ENCODE measurements at regions not wholly inside any gene's neighbourhood (a gene's known extent, or its start where the extent isn't known, plus 50 kb on each side); places are given as distances from the start of the nearest gene placed in this dataset.

- Mint-ChIP-seq H3K27ac (no peak overlapping the region), H3K9me3 (peaks cover 0 to 3% (median 0%) of the 10 kb centered on the region in 7 donors), H3K4me1 (no peaks in the 10 kb centered on the region), H3K27me3 (ENCODE audit: low read depth in 3 of 3) (no peaks in the 10 kb centered on the region), H3K4me3 (no peak overlapping the region), H3K36me3 (no peaks in the 10 kb centered on the region)
- Histone ChIP-seq H2AFZ (ENCODE audit: insufficient read depth, low read depth, low read length, poor library complexity, severe bottlenecking) (no peak overlapping the region), H3K4me3 (replicated peaks in 1 of 3; ENCODE audit: low read depth in 2 of 3, low read length in 3 of 3) (no peak overlapping the region), H3K27me3 (ENCODE audit: control insufficient read depth in 2 of 2, insufficient read depth in 2 of 2, low read length in 2 of 2) (no peaks in the 10 kb centered on the region), H3K9ac (ENCODE audit: insufficient read depth, low read length, poor library complexity, severe bottlenecking) (no peak overlapping the region), H3K9me3 (replicated peaks in 1 of 2; ENCODE audit: control insufficient read depth in 1 of 2, insufficient read depth in 1 of 2, low read length in 2 of 2) (no peaks in the 10 kb centered on the region), H3K36me3 (replicated peaks in 1 of 2; ENCODE audit: control insufficient read depth in 1 of 2, insufficient read depth in 2 of 2, low read length in 2 of 2) (no peaks in the 10 kb centered on the region), H4K20me1 (ENCODE audit: insufficient read depth, low read length) (no peaks in the 10 kb centered on the region), H3K79me2 (ENCODE audit: insufficient read depth, low read length) (no peaks in the 10 kb centered on the region), H3K27ac (ENCODE audit: low read depth in 1 of 2, low read length in 2 of 2) (no peak overlapping the region), H3K4me2 (replicated peaks; ENCODE audit: extremely low read depth, low read length, poor library complexity, severe bottlenecking) (no peak overlapping the region), H3K4me1 (ENCODE audit: control insufficient read depth in 1 of 2, insufficient read depth in 2 of 2, low read length in 2 of 2) (no peaks in the 10 kb centered on the region)
- DNase-seq = no peak
- intact Hi-C loops (cut with micrococcal nuclease) = no loop called here
- TF ChIP-seq, protein P1, sequence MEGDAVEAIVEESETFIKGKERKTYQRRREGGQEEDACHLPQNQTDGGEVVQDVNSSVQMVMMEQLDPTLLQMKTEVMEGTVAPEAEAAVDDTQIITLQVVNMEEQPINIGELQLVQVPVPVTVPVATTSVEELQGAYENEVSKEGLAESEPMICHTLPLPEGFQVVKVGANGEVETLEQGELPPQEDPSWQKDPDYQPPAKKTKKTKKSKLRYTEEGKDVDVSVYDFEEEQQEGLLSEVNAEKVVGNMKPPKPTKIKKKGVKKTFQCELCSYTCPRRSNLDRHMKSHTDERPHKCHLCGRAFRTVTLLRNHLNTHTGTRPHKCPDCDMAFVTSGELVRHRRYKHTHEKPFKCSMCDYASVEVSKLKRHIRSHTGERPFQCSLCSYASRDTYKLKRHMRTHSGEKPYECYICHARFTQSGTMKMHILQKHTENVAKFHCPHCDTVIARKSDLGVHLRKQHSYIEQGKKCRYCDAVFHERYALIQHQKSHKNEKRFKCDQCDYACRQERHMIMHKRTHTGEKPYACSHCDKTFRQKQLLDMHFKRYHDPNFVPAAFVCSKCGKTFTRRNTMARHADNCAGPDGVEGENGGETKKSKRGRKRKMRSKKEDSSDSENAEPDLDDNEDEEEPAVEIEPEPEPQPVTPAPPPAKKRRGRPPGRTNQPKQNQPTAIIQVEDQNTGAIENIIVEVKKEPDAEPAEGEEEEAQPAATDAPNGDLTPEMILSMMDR (IDR thresholded peaks at IDR 0.05) = no peak
Measured at GRCh38 chr12:86590296-86590695, 334.1 kb upstream of the MGAT4C start.

DNA sequence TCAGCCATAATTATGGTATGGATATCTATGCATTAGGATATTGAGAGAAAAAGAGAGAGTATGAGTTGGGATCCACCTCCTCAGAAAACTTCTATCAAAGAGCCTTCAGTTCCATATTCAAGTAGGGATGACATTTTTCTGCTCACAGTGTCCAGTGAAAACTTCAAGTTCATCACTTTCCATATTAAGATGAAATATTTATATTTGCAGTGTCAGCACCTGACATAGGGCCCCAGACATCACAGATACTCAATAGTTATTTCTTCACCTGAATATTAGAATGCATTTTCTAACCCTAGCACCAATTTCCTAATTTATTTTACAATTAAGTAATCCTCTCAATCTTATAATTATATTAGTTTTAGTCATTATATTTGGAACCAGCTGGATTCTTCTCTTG is 318.0 kb upstream of the MGAT4C start:
- intact Hi-C loops (cut with micrococcal nuclease) = no loop called here
- Mint-ChIP-seq H3K27ac (no peak overlapping the region), H3K4me1 (no peaks in the 10 kb centered on the region), H3K9me3 (peaks cover 0 to 3% (median 0%) of the 10 kb centered on the region in 7 donors), H3K4me3 (no peak overlapping the region), H3K27me3 (ENCODE audit: low read depth in 3 of 3) (no peaks in the 10 kb centered on the region), H3K36me3 (no peaks in the 10 kb centered on the region)
- H4K20me1 ChIP-seq (ENCODE audit: insufficient read depth, low read length) = no peaks in the 10 kb centered on the region
- H3K9me3 ChIP-seq (replicated peaks in 1 of 2; ENCODE audit: control insufficient read depth in 1 of 2, insufficient read depth in 1 of 2, low read length in 2 of 2) = no peaks in the 10 kb centered on the region
- DNase-seq = no peak
- no peaks in the 10 kb centered on the region for H3K79me2 ChIP-seq (ENCODE audit: insufficient read depth, low read length)
- TF ChIP-seq, protein P1 (IDR thresholded peaks at IDR 0.05) = no peak
- H3K9ac ChIP-seq (ENCODE audit: insufficient read depth, low read length, poor library complexity, severe bottlenecking) = no peak overlapping the region
- H3K36me3 ChIP-seq (replicated peaks in 1 of 2; ENCODE audit: control insufficient read depth in 1 of 2, insufficient read depth in 2 of 2, low read length in 2 of 2) = no peaks in the 10 kb centered on the region
- H3K4me1 ChIP-seq (ENCODE audit: control insufficient read depth in 1 of 2, insufficient read depth in 2 of 2, low read length in 2 of 2) = no peaks in the 10 kb centered on the region
- no peak overlapping the region for H3K27ac ChIP-seq (ENCODE audit: low read depth in 1 of 2, low read length in 2 of 2)
- no peak overlapping the region for H3K4me3 ChIP-seq (replicated peaks in 1 of 3; ENCODE audit: low read depth in 2 of 3, low read length in 3 of 3)
- no peak overlapping the region for H3K4me2 ChIP-seq (replicated peaks; ENCODE audit: extremely low read depth, low read length, poor library complexity, severe bottlenecking)
- H2AFZ ChIP-seq (ENCODE audit: insufficient read depth, low read depth, low read length, poor library complexity, severe bottlenecking) = no peak overlapping the region
- H3K27me3 ChIP-seq (ENCODE audit: control insufficient read depth in 2 of 2, insufficient read depth in 2 of 2, low read length in 2 of 2) = no peaks in the 10 kb centered on the region

Data from CD14-positive monocyte (primary cell).